CD14-positive monocyte (primary cell): ENCODE measurements at regions not wholly inside any gene's neighbourhood (a gene's known extent, or its start where the extent isn't known, plus 50 kb on each side); places are given as distances from the start of the nearest gene placed in this dataset.

Experiments used
- DNase-seq, 3 donors: peaks; one replicate each; pipeline ENCODE4 v3.0.0-alpha.2; 2011 to 2022
- H2AFZ ChIP-seq: 2 replicates; pipeline ENCODE4 v1.6.0; 2012; ENCODE audit warnings: mild to moderate bottlenecking, low read depth, low read length, inconsistent platforms; ENCODE audit not compliant: insufficient read depth, poor library complexity, severe bottlenecking
- H3K27ac ChIP-seq, 2 donors: 1 replicate in 1 of 2; 2 replicates in 1 of 2; pipeline ENCODE4 v1.5.1; 2012 to 2013; ENCODE audit warnings: low read length in 2 of 2, control low read depth in 1 of 2, inconsistent platforms in 1 of 2, low read depth in 1 of 2, mild to moderate bottlenecking in 1 of 2
- H3K27me3 ChIP-seq, 2 donors: one replicate each; pipeline versions ENCODE4 v1.6.0 to v1.6.1; 2011 to 2013; ENCODE audit warnings: low read length in 2 of 2; ENCODE audit not compliant: control insufficient read depth in 2 of 2, insufficient read depth in 2 of 2
- H3K36me3 ChIP-seq, 2 donors: replicated peaks in 1 of 2; 1 replicate in 1 of 2; 2 replicates in 1 of 2; pipeline versions ENCODE4 v1.5.1 to v1.6.1; 2012 to 2013; ENCODE audit warnings: low read length in 2 of 2, control low read depth in 1 of 2, inconsistent platforms in 1 of 2, mild to moderate bottlenecking in 1 of 2; ENCODE audit not compliant: insufficient read depth in 2 of 2, control insufficient read depth in 1 of 2
- H3K4me1 ChIP-seq, 2 donors: 1 replicate in 1 of 2; 2 replicates in 1 of 2; pipeline versions ENCODE4 v1.5.1 to v1.6.1; 2012 to 2013; ENCODE audit warnings: low read length in 2 of 2, control low read depth in 1 of 2, inconsistent platforms in 1 of 2, mild to moderate bottlenecking in 1 of 2, moderate library complexity in 1 of 2; ENCODE audit not compliant: insufficient read depth in 2 of 2, control insufficient read depth in 1 of 2
- H3K4me2 ChIP-seq: replicated peaks from 2 replicates; pipeline ENCODE3; 2012; ENCODE audit warnings: low read length, moderate library complexity, mild to moderate bottlenecking; ENCODE audit not compliant: poor library complexity, severe bottlenecking; ENCODE audit errors: extremely low read depth
- H3K4me3 ChIP-seq, 3 experiments: fragments of 200-600 bp in 1 of 3; sonication (generic) in 1 of 3; replicated peaks in 1 of 3; 1 replicate in 2 of 3; 2 replicates in 1 of 3; pipeline ENCODE4 v1.5.1; 2011 to 2013; ENCODE audit warnings: low read length in 3 of 3, mild to moderate bottlenecking in 3 of 3, control low read depth in 2 of 3, low read depth in 2 of 3, inconsistent platforms in 1 of 3, moderate library complexity in 1 of 3
- H3K79me2 ChIP-seq: 2 replicates; pipeline ENCODE4 v1.6.0; 2012; ENCODE audit warnings: mild to moderate bottlenecking, control low read depth, inconsistent platforms, low read length, moderate library complexity; ENCODE audit not compliant: insufficient read depth
- H3K9ac ChIP-seq: 2 replicates; pipeline ENCODE4 v1.6.0; 2017; ENCODE audit warnings: low read length, mild to moderate bottlenecking; ENCODE audit not compliant: insufficient read depth, poor library complexity, severe bottlenecking
- H3K9me3 ChIP-seq, 2 donors: replicated peaks in 1 of 2; 1 replicate in 1 of 2; 2 replicates in 1 of 2; pipeline versions ENCODE4 v1.5.1 to v1.6.1; 2012 to 2013; ENCODE audit warnings: low read length in 2 of 2, control low read depth in 1 of 2; ENCODE audit not compliant: control insufficient read depth in 1 of 2, insufficient read depth in 1 of 2
- H4K20me1 ChIP-seq: 2 replicates; pipeline ENCODE4 v1.6.0; 2012; ENCODE audit warnings: mild to moderate bottlenecking, low read length, control low read depth, moderate library complexity; ENCODE audit not compliant: insufficient read depth
- H3K27ac Mint-ChIP-seq, 7 donors: one replicate each; pipeline ENCODE4 v1.8.0; 2020; ENCODE audit warnings: mild to moderate bottlenecking in 7 of 7, mixed read lengths in 7 of 7, moderate library complexity in 6 of 7, inconsistent platforms in 2 of 7
- H3K27me3 Mint-ChIP-seq, 3 donors: one replicate each; pipeline ENCODE4 v1.8.0; 2021 to 2022; ENCODE audit warnings: low read depth in 3 of 3, mild to moderate bottlenecking in 3 of 3, mixed read lengths in 3 of 3, moderate library complexity in 3 of 3, inconsistent platforms in 1 of 3
- H3K36me3 Mint-ChIP-seq, 2 donors: one replicate each; pipeline ENCODE4 v1.8.0; 2020; ENCODE audit warnings: mixed read lengths in 2 of 2, inconsistent platforms in 1 of 2, mild to moderate bottlenecking in 1 of 2
- H3K4me1 Mint-ChIP-seq: one replicate; pipeline ENCODE4 v1.8.0; 2020; ENCODE audit warnings: mild to moderate bottlenecking, mixed read lengths
- H3K4me3 Mint-ChIP-seq, 2 donors: one replicate each; pipeline ENCODE4 v1.8.0; 2020; ENCODE audit warnings: mild to moderate bottlenecking in 2 of 2, mixed read lengths in 2 of 2, moderate library complexity in 1 of 2
- H3K9me3 Mint-ChIP-seq, 7 donors: one replicate each; pipeline ENCODE4 v1.8.0; 2020 to 2022; ENCODE audit warnings: mixed read lengths in 7 of 7, mild to moderate bottlenecking in 6 of 7, moderate library complexity in 6 of 7, inconsistent platforms in 2 of 7
- CTCF ChIP-seq: fragments of 200-600 bp; IDR thresholded peaks from one replicate; pipeline ENCODE4 v1.8.0; 2022; ENCODE audit warnings: antibody characterized with exemption, mild to moderate bottlenecking
- WGBS: methylation state at CpG from one replicate; pipeline ENCODE4 v1.1.5; 2013; ENCODE audit warnings: missing lambda C conversion rate; ENCODE audit not compliant: insufficient coverage; 5-methylcytosine and 5-hydroxymethylcytosine counted together
- intact Hi-C, 2 donors: fragments of 100-400 bp; cut with micrococcal nuclease; formaldehyde crosslinking; loops; one replicate each; pipeline versions ENCODE4 v1.15.0 to v1.15.1; 2023

- H3K4me3 Mint-ChIP-seq: no peak overlapping the region
- no peaks in the 10 kb centered on the region for H3K4me1 Mint-ChIP-seq
- Histone ChIP-seq H4K20me1 (no peaks in the 10 kb centered on the region), H3K79me2 (no peaks in the 10 kb centered on the region), H3K4me2 (no peak overlapping the region), H2AFZ (no peak overlapping the region), H3K27ac (no peak overlapping the region), H3K27me3 (no peaks in the 10 kb centered on the region), H3K9me3 (peaks cover 6 to 9% of the 10 kb centered on the region in 2 donors), H3K36me3 (no peaks in the 10 kb centered on the region), H3K9ac (no peak overlapping the region), H3K4me1 (no peaks in the 10 kb centered on the region), H3K4me3 (no peak overlapping the region)
- intact Hi-C loops: no loop called here
- no peaks in the 10 kb centered on the region for H3K36me3 Mint-ChIP-seq
- peaks cover 0 to 2% (median 0%) of the 10 kb centered on the region in 3 donors for H3K27me3 Mint-ChIP-seq
- H3K9me3 Mint-ChIP-seq: peaks cover 0 to 6% (median 0%) of the 10 kb centered on the region in 7 donors
- DNase-seq: no peak
- no peak overlapping the region for H3K27ac Mint-ChIP-seq
- no peak for TF ChIP-seq CTCF
Observed at GRCh38 chr5:15284706-15285105, 215.3 kb upstream of the FBXL7 start.

- Mint-ChIP-seq H3K4me3 (no peak overlapping the region), H3K27ac (no peak overlapping the region), H3K36me3 (no peaks in the 10 kb centered on the region), H3K27me3 (peaks cover 0 to 2% (median 0%) of the 10 kb centered on the region in 3 donors), H3K4me1 (no peaks in the 10 kb centered on the region), H3K9me3 (peaks cover 0 to 10% (median 3%) of the 10 kb centered on the region in 7 donors)
- WGBS: no CpG with 5 or more reads among the region's 2 CpGs
- no peak for DNase-seq
- no peaks in the 10 kb centered on the region for H4K20me1 ChIP-seq
- H3K9ac ChIP-seq: no peak overlapping the region
- intact Hi-C loops: no loop called here
- peaks cover 6 to 9% of the 10 kb centered on the region in 2 donors for H3K9me3 ChIP-seq
- no peaks in the 10 kb centered on the region for H3K4me1 ChIP-seq
- no peak overlapping the region for H3K27ac ChIP-seq
- H3K4me2 ChIP-seq: no peak overlapping the region
- no peaks in the 10 kb centered on the region for H3K27me3 ChIP-seq
- no peaks in the 10 kb centered on the region for H3K36me3 ChIP-seq
- TF ChIP-seq CTCF: no peak
- H2AFZ ChIP-seq: no peak overlapping the region
- no peak overlapping the region for H3K4me3 ChIP-seq
- H3K79me2 ChIP-seq: no peaks in the 10 kb centered on the region
Observed at GRCh38 chr5:15283076-15283475, 216.9 kb upstream of the FBXL7 start.
